ENCODE measurements at regions not wholly inside any gene's neighbourhood (a gene's known extent, or its start where the extent isn't known, plus 50 kb on each side); places are given as distances from the start of the nearest gene placed in this dataset.

DNA sequence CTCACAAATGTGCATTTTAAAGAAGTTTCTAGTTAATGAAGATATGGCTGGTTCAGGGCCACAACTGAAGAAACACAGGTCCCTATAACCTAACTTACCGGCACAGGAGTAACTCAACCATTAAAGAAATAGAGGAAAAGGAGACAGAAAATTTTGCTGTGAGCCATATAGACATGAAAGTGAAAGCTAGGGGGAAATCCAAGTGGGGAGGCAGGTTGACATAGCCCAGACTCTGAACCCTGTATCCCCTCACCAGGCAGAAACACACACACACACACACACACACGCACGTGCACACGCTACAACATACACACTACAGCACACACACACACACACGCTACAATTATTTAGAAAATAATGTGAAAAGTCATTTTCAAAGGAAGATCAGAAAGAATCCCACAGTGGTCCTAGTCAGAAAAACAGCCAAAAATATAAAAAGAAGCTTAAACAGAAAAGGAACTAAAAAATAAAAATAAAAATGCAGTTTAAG is 856.4 kb upstream of the CDH6 start:
- Histone ChIP-seq H3K4me3 (no peak overlapping the region), H3K27me3 (no peaks in the 10 kb centered on the region), H3K27ac (no peak overlapping the region), H3K36me3 (replicated peaks in 1 of 2; ENCODE audit: insufficient read depth in 1 of 2, low read depth in 2 of 2) (no peaks in the 10 kb centered on the region), H3K9me3 (no peaks in the 10 kb centered on the region), H3K4me1 (no peaks in the 10 kb centered on the region)
- no peak for TF ChIP-seq POLR2A (IDR thresholded peaks at IDR 0.05)
- TF ChIP-seq, protein P1, sequence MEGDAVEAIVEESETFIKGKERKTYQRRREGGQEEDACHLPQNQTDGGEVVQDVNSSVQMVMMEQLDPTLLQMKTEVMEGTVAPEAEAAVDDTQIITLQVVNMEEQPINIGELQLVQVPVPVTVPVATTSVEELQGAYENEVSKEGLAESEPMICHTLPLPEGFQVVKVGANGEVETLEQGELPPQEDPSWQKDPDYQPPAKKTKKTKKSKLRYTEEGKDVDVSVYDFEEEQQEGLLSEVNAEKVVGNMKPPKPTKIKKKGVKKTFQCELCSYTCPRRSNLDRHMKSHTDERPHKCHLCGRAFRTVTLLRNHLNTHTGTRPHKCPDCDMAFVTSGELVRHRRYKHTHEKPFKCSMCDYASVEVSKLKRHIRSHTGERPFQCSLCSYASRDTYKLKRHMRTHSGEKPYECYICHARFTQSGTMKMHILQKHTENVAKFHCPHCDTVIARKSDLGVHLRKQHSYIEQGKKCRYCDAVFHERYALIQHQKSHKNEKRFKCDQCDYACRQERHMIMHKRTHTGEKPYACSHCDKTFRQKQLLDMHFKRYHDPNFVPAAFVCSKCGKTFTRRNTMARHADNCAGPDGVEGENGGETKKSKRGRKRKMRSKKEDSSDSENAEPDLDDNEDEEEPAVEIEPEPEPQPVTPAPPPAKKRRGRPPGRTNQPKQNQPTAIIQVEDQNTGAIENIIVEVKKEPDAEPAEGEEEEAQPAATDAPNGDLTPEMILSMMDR (IDR thresholded peaks at IDR 0.05) = no peak
- DNase-seq = no peak
- ATAC-seq = no peak
- 74 to 81% methylated on average over 5 of the region's 5 CpGs for WGBS, 2 donors
- intact Hi-C loops (cut with DNase I) = no loop called here

GRCh38 chr5:30331534-30331933 is 862.0 kb upstream of the CDH6 start:
- TF ChIP-seq, protein P1 (IDR thresholded peaks at IDR 0.05) = no peak
- TF ChIP-seq POLR2A (IDR thresholded peaks at IDR 0.05) = no peak

DNA sequence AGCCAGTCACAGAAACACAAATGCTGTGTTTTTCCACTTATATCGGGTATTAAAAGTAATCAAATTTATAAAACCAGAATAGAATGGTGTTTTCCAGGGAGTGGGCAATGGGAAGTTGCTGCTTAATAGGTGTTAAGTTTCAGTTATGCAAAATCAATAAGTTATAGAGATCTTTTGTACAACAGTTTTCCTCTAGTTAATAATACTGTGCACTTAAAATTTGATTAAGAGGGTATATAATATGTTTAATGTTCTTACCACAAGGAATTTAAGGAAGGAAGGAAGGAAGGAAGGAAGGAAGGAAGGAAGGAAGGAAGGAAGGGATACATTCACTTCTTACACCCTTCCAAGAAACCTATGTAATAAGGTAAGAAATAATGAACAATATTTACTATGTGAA is 867.7 kb upstream of the CDH6 start:
- TF ChIP-seq, protein P1 (IDR thresholded peaks at IDR 0.05) = no peak
- TF ChIP-seq POLR2A (IDR thresholded peaks at IDR 0.05) = no peak
- no peak overlapping the region for H3K27ac ChIP-seq
- H3K4me3 ChIP-seq = no peak overlapping the region
- H3K36me3 ChIP-seq (replicated peaks in 1 of 2; ENCODE audit: insufficient read depth in 1 of 2, low read depth in 2 of 2) = no peaks in the 10 kb centered on the region
- no peaks in the 10 kb centered on the region for H3K27me3 ChIP-seq
- intact Hi-C loops (cut with DNase I) = no loop called here
- WGBS, 2 donors = 57 to 62% methylated on average over 1 of the region's 1 CpG
- no peaks in the 10 kb centered on the region for H3K9me3 ChIP-seq
- no peak for DNase-seq
- ATAC-seq = no peak
- H3K4me1 ChIP-seq = no peaks in the 10 kb centered on the region

More at GRCh38 chr5:30331534-30331933, 862.0 kb upstream of the CDH6 start:
- no peaks in the 10 kb centered on the region for H3K4me1 ChIP-seq
- ATAC-seq (no peak), DNase-seq (no peak)
- no peak overlapping the region for H3K27ac ChIP-seq
- no peaks in the 10 kb centered on the region for H3K9me3 ChIP-seq
- H3K36me3 ChIP-seq (replicated peaks in 1 of 2; ENCODE audit: insufficient read depth in 1 of 2, low read depth in 2 of 2) = no peaks in the 10 kb centered on the region
- no peaks in the 10 kb centered on the region for H3K27me3 ChIP-seq
- H3K4me3 ChIP-seq = no peak overlapping the region
- WGBS, 2 donors = 66 to 74% methylated on average over 2 of the region's 2 CpGs
- intact Hi-C loops (cut with DNase I) = no loop called here

- ATAC-seq = no peak
- Histone ChIP-seq H3K27ac (no peak overlapping the region), H3K4me1 (no peaks in the 10 kb centered on the region), H3K9me3 (no peaks in the 10 kb centered on the region), H3K4me3 (no peak overlapping the region), H3K27me3 (no peaks in the 10 kb centered on the region), H3K36me3 (replicated peaks in 1 of 2; ENCODE audit: insufficient read depth in 1 of 2, low read depth in 2 of 2) (no peaks in the 10 kb centered on the region)
- intact Hi-C loops (cut with DNase I) = no loop called here
- 15 to 36% methylated on average over 2 to 4 of the region's 4 CpGs for WGBS, 2 donors
- no peak for TF ChIP-seq POLR2A (IDR thresholded peaks at IDR 0.05)
- TF ChIP-seq, protein P1 (IDR thresholded peaks at IDR 0.05) = no peak
- no peak for DNase-seq
These were observed 869.4 kb upstream of the CDH6 start for GRCh38 chr5:30324083-30324482.

DNA sequence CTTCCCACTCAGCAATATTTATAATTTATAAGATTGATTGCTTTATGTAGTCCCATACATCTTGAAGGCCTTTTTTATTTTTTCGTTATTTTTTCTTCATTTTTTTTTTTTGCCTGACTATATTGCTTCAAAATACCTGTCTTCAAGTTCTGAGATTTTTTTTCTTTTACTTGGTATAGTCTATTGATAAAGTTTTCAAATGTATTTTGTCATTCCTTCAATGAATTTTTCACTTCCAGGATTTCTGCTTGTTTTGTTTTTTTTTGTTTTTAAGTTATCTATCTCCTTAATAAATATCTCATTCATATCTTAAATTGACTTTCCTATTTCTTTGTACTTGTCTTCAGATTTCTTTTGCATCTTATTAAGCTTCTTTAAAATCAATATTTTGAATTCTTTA is 905.6 kb upstream of the CDH6 start:
- intact Hi-C loops (cut with DNase I) = no loop called here

More for the DNA sequence above, 905.6 kb upstream of the CDH6 start:
- no peaks in the 10 kb centered on the region for H3K9me3 ChIP-seq
- no peak overlapping the region for H3K4me3 ChIP-seq
- no peaks in the 10 kb centered on the region for H3K4me1 ChIP-seq
- TF ChIP-seq, protein P1 (IDR thresholded peaks at IDR 0.05) = no peak
- no peak for TF ChIP-seq POLR2A (IDR thresholded peaks at IDR 0.05)
- H3K27me3 ChIP-seq = no peaks in the 10 kb centered on the region
- 38 to 56% methylated on average over 1 of the region's 1 CpG for WGBS, 2 donors
- ATAC-seq (no peak), DNase-seq (no peak)
- H3K27ac ChIP-seq = no peak overlapping the region
- no peaks in the 10 kb centered on the region for H3K36me3 ChIP-seq (replicated peaks in 1 of 2; ENCODE audit: insufficient read depth in 1 of 2, low read depth in 2 of 2)

All from body of pancreas (tissue), 4 donors.